ENCODE measurements at regions not wholly inside any gene's neighbourhood (a gene's known extent, or its start where the extent isn't known, plus 50 kb on each side); places are given as distances from the start of the nearest gene placed in this dataset.

DNA sequence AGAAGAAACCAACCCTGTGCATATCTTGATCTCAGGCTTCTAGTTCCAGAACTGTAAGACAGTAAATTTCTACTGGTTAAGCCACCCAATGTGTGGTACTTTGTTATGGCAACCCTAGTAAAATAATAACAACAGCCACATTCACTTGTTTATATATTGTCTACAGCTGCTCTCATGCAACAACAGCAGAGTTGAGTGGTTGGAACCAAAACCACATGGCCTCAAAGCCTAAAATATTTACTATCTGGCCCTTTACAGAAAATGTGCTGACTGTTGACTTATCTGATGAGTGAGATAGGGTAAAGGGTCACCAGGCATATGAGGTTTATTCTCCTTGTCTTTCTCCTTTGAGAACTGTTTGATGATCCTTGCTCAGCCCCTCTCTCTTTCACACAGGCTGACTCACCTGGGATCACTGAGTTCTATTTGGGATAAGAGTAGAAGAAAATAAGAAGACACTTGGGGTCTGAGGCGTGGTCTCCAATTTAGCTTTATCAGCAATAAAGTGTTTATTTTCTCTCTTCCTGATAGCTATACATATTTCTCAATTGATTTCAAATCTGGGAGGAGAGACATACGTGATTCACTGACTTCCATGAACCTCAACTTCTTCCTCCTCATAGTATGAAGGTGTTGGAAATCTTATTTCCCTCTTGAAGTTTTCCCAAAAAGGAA is 227.5 kb upstream of the STARD13 start:
- peaks cover 6% of the 10 kb centered on the region for H3K27me3 Mint-ChIP-seq
- no peaks in the 10 kb centered on the region for H3K9me3 Mint-ChIP-seq
- H3K36me3 Mint-ChIP-seq = no peaks in the 10 kb centered on the region
- ATAC-seq (ENCODE audit: low read depth) (no peak), DNase-seq (no peak)
- no peak overlapping the region for H3K27ac Mint-ChIP-seq
- POLR2A ChIA-PET = no interaction called here
- H3K4me1 Mint-ChIP-seq = no peaks in the 10 kb centered on the region
- no peak overlapping the region for H3K4me3 Mint-ChIP-seq

DNA sequence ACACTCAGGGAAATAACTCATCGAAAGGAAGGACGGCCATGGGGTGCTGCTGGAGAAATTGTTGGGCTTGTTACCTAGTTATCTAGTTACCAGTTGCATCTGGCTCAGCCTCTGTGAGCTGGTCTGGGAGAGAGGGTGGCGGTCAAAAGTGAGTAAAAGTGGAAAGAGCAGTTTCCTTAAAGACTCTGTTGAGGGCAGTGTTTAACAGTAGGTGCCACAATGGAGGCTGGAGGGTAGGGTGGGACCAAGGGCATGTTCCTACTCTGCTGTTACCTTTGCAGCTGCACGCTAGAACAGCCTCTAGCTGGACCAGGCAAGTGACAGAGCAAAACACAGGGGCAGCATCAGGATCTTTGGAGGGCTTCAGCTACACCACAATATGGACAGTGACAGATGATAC is 228.8 kb upstream of the STARD13 start:
- H3K4me1 Mint-ChIP-seq = no peaks in the 10 kb centered on the region
- POLR2A ChIA-PET = no interaction called here
- H3K9me3 Mint-ChIP-seq = no peaks in the 10 kb centered on the region
- H3K4me3 Mint-ChIP-seq = no peak overlapping the region
- no peak for DNase-seq
- no peak overlapping the region for H3K27ac Mint-ChIP-seq
- H3K27me3 Mint-ChIP-seq = peaks cover 6% of the 10 kb centered on the region
- ATAC-seq (ENCODE audit: low read depth) = no peak
- H3K36me3 Mint-ChIP-seq = no peaks in the 10 kb centered on the region

DNA sequence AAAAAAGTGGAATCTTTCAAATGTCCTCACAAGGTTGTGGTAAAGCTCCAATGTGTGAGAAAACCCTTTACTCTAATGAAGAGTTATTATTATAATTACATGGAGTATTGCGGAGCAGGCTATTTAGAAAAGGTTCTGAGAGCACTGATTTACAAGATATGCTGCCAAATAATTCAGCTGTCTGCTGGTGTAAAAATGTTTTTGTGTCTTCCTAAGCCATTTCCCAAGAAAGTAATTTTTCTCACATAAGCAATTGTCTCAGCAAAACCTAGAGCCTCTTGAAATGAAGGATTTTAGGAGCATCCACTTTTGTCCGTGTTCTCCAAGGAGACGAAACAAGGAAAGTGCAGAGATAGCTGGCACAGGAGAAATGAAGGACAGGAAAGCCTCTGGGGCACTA is 229.6 kb upstream of the STARD13 start:
- H3K27ac Mint-ChIP-seq = no peak overlapping the region

DNA sequence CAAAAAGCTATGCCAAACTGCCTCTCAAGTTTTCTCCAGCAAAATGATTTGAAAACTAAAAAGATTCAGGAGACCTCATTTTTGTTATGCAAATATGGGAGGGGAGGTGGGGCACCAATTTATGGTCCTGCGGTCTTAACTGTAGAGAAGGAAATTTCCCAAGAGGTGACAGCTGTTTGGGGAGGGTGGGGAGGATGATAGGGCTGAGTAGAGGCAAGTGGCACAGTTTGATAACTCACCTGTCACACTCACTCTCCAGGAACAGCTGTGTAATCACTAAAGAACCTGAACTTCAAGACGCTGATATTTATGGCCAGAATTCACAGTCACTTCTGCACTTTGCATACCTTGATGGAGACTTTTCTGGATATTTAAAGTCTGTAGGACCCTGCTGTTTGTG is 232.9 kb upstream of the STARD13 start:
- no peak for ATAC-seq (ENCODE audit: low read depth)
- H3K4me1 Mint-ChIP-seq = no peaks in the 10 kb centered on the region
- no peak overlapping the region for H3K27ac Mint-ChIP-seq
- H3K36me3 Mint-ChIP-seq = no peaks in the 10 kb centered on the region
- H3K4me3 Mint-ChIP-seq = no peak overlapping the region
- POLR2A ChIA-PET = no interaction called here
- DNase-seq = no peak
- H3K27me3 Mint-ChIP-seq = peaks cover 2% of the 10 kb centered on the region
- no peaks in the 10 kb centered on the region for H3K9me3 Mint-ChIP-seq

More for the DNA sequence above, 229.6 kb upstream of the STARD13 start:
- Mint-ChIP-seq H3K9me3 (no peaks in the 10 kb centered on the region), H3K4me3 (no peak overlapping the region), H3K36me3 (no peaks in the 10 kb centered on the region), H3K4me1 (no peaks in the 10 kb centered on the region), H3K27me3 (peaks cover 6% of the 10 kb centered on the region)
- ATAC-seq (ENCODE audit: low read depth) (no peak), DNase-seq (no peak)
- POLR2A ChIA-PET = no interaction called here

DNA sequence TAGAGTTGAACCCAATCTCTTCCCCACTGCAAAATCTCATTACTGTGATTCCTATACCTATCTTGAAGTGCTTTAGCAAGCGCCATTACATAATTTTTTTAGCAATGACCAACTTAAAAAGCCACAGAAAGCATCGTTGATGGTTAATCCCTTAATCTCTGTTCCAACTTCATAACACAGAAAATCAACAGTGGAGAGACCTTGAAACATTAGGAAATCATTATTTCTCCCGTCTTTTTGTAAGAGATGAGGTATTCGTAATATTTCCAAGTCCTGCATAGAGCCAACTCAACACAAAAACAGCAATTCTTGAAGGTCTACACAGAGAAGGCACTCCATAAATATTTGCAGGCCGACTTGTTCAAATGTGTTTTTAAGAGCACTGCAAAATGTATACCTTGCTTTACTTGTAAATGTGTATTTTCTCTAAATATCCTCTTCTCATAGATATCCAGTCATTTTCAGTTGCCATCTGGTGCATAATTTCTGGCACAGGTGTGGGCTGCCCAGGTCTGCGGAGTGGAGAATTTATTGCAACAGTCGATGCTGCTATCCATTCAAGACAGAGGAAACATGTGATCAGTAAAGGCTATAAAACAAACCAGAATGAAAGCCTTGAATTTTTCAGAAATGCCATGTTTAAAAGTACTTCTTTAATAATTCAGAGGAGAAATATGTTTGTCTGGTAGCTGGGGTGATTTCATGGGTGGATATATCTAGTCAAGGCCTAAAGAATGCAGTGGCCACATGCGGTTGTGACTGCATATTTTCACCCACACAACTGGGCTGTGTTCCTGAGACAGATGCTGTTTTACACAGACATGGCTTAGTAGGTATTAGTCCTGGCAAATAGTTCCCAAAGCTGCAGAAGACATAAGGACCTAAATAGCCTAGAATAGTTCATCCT is 234.3 kb upstream of the STARD13 start:
- H3K27me3 Mint-ChIP-seq = no peaks in the 10 kb centered on the region
- H3K4me1 Mint-ChIP-seq = no peaks in the 10 kb centered on the region
- no peaks in the 10 kb centered on the region for H3K36me3 Mint-ChIP-seq
- H3K4me3 Mint-ChIP-seq = no peak overlapping the region
- no peak overlapping the region for H3K27ac Mint-ChIP-seq
- no peaks in the 10 kb centered on the region for H3K9me3 Mint-ChIP-seq
- POLR2A ChIA-PET = no interaction called here
- DNase-seq (no peak), ATAC-seq (ENCODE audit: low read depth) (no peak)

DNA sequence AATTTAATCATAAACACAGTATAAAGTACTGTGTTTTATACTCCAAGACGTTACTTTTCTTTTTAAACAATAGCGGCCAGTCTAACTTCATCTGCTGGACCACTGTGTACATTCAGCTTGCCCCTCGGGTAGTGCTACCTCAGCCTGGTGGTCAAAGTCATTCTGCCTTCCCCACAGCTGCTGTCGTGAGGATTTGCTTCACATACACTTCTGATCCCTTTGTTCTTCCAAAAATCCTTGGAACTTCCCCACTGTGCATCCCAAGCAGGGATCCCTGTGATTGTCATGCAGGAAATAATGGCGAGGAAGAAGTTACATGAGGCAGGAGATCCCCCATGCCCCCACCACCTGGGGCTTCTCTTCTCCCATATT is 234.9 kb upstream of the STARD13 start:
- Mint-ChIP-seq H3K27ac (no peak overlapping the region), H3K36me3 (no peaks in the 10 kb centered on the region), H3K27me3 (no peaks in the 10 kb centered on the region), H3K4me1 (no peaks in the 10 kb centered on the region), H3K4me3 (no peak overlapping the region), H3K9me3 (no peaks in the 10 kb centered on the region)
- DNase-seq = no peak
- POLR2A ChIA-PET = no interaction called here
- ATAC-seq (ENCODE audit: low read depth) = no peak

DNA sequence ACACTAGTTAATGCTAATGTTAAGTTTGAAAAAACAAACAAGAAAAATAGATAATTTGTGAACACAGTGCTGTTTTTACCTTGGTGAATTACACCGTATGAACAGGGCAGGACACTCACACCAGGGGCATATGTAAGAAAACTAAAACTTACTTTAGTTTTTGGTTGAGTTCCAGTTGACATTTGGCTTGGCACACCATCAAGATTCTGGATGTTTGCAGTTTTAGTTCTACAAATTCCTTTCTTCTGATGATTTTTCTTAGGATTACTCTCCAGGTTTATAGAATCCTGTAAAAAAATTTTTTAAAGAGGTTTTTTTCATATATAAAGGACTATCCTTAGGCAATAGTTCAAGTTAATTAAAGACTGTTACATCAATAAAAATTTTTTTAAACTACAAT is 238.5 kb upstream of the STARD13 start:
- DNase-seq (no peak), ATAC-seq (ENCODE audit: low read depth) (no peak)
- Mint-ChIP-seq H3K9me3 (peaks cover 2% of the 10 kb centered on the region), H3K4me1 (peaks cover 5% of the 10 kb centered on the region), H3K27ac (no peak overlapping the region), H3K36me3 (no peaks in the 10 kb centered on the region), H3K4me3 (no peak overlapping the region), H3K27me3 (no peaks in the 10 kb centered on the region)
- POLR2A ChIA-PET = no interaction called here

DNA sequence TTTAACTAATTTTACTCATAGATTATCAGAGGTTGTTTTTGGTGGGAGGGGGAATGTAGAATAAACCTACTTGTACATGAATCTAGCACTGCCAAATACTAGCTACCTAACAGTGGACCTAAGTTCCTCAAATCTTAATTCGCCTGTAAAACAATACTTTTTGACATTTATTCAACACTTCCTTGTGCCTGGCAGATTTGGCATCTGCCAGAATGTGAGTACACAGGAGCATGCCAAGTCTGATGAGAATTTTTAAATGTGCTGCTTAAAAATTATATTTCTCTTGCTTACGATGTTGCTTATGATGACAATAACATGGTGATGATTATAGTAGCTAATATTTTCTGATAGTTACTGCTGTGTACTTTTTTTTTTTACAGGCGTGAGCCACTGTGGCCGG is 240.2 kb upstream of the STARD13 start:
- DNase-seq (no peak), ATAC-seq (ENCODE audit: low read depth) (no peak)
- peaks cover 5% of the 10 kb centered on the region for H3K4me1 Mint-ChIP-seq
- H3K4me3 Mint-ChIP-seq = no peak overlapping the region
- H3K27ac Mint-ChIP-seq = no peak overlapping the region
- POLR2A ChIA-PET = no interaction called here
- peaks cover 3% of the 10 kb centered on the region for H3K9me3 Mint-ChIP-seq
- H3K27me3 Mint-ChIP-seq = no peaks in the 10 kb centered on the region
- H3K36me3 Mint-ChIP-seq = no peaks in the 10 kb centered on the region

DNA sequence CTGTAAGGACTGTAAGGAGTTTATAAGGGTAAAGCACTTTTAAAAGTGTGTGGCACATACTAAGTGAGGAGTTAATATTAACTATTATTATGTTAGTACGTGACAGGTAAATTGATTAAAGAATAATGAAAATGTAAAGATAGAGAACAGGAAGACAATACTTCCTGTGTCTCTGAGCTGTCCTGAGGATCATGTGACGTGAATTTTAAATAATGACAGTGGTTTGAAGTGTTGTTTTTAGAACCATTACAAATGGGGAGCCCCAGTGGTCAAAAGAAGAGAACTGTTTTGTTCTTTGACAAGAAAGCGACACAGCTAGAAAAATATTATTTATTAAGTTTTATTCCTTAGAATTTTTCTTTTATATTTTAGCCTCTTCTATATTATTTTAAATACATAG is 241.2 kb upstream of the STARD13 start:
- Mint-ChIP-seq H3K27me3 (no peaks in the 10 kb centered on the region), H3K4me1 (peaks cover 5% of the 10 kb centered on the region), H3K27ac (no peak overlapping the region), H3K36me3 (peaks cover 2% of the 10 kb centered on the region), H3K4me3 (no peak overlapping the region), H3K9me3 (peaks cover 6% of the 10 kb centered on the region)
- POLR2A ChIA-PET = no interaction called here
- ATAC-seq (ENCODE audit: low read depth) (no peak), DNase-seq (no peak)

DNA sequence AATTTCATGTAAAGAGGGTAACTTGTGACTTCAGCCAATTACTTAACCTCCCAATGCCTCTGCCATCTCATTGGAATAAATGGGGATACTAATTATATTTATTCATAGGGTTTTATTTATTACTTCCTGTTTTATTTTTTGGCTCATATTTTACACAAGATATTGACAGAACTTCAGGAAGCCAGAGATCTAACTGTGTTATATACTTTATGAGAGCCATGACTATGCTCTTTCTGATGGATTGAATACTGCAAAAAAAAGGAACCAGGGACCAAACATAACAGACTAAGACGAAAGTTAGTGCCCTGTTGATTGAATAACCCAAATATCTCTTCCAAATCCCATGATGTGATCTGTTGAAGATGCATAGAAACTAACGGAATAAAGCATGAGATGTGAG is 243.3 kb upstream of the STARD13 start:
- Mint-ChIP-seq H3K27me3 (no peaks in the 10 kb centered on the region), H3K4me1 (peaks cover 5% of the 10 kb centered on the region), H3K27ac (no peak overlapping the region), H3K4me3 (no peak overlapping the region), H3K9me3 (peaks cover 6% of the 10 kb centered on the region), H3K36me3 (peaks cover 5% of the 10 kb centered on the region)
- POLR2A ChIA-PET = no interaction called here
- ATAC-seq (ENCODE audit: low read depth) (no peak), DNase-seq (no peak)

DNA sequence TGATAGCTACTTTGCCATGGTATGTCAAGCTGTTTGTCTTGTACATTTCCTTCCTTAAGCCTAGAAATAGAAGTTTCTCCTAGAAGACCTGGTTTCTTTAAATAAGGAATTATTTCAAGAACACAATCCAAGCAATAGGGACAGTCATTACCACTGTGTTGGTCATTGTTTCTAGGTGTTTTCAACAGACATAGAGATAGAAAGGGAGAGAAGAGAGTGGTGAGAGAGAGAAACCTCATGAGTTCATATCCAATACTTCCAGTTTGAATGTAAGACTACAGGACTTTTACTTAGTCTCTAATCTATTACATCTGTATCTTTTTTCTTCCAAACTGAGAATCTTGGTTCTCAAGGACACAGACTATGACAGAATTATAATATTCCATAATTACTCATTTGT is 245.9 kb upstream of the STARD13 start:
- Mint-ChIP-seq H3K27me3 (no peaks in the 10 kb centered on the region), H3K4me1 (peaks cover 5% of the 10 kb centered on the region), H3K27ac (no peak overlapping the region), H3K9me3 (peaks cover 6% of the 10 kb centered on the region), H3K4me3 (no peak overlapping the region), H3K36me3 (peaks cover 7% of the 10 kb centered on the region)
- POLR2A ChIA-PET = no interaction called here
- ATAC-seq (ENCODE audit: low read depth) (no peak), DNase-seq (no peak)

DNA sequence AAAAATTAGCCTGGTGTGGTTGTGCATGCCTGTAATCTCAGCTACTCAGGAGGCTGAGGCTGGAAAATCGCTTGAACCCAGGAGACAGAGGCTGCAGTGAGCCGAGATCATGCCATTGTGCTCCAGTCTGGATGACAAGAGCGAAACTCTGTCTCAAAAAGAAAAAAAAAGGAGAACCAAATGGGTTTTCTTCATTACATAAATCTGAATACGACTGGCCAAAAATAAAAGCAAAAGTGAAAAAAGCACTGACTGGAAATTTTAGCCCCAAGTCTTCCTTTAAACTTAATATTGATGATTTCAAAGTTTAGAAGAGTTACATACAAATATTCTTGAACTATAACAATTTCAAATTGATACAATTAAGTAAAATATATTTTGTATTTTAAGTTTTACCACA is 249.5 kb upstream of the STARD13 start:
- Mint-ChIP-seq H3K4me3 (peak overlapping the region; percentile 30), H3K27ac (no peak overlapping the region), H3K4me1 (peaks cover 2% of the 10 kb centered on the region), H3K36me3 (peaks cover 7% of the 10 kb centered on the region), H3K9me3 (peaks cover 4% of the 10 kb centered on the region), H3K27me3 (no peaks in the 10 kb centered on the region)
- POLR2A ChIA-PET = no interaction called here
- DNase-seq = no peak
- ATAC-seq (ENCODE audit: low read depth) = no peak

DNA sequence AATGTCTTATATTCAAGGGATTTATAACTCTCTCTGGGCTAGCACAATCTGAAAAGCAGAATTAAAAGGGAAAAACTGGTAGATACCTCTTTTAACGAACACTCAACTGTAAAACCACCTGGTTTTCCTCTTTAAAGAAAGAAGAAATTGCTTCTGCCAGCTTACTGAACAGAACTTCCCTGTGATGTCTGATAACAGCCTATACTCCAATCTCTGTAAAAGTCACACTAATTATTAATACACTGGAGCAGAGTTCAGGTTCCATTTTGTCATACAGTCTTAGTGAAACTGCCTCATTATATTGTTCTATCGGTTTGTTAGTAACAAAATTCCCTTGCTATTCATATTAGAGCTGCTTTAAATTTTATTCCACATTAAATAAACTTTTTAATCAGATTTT is 251.0 kb upstream of the STARD13 start:
- POLR2A ChIA-PET = no interaction called here
- Mint-ChIP-seq H3K36me3 (peaks cover 12% of the 10 kb centered on the region), H3K9me3 (peaks cover 4% of the 10 kb centered on the region), H3K27ac (no peak overlapping the region), H3K4me3 (no peak overlapping the region), H3K4me1 (peaks cover 14% of the 10 kb centered on the region), H3K27me3 (no peaks in the 10 kb centered on the region)
- ATAC-seq (ENCODE audit: low read depth) = no peak
- DNase-seq = no peak

DNA sequence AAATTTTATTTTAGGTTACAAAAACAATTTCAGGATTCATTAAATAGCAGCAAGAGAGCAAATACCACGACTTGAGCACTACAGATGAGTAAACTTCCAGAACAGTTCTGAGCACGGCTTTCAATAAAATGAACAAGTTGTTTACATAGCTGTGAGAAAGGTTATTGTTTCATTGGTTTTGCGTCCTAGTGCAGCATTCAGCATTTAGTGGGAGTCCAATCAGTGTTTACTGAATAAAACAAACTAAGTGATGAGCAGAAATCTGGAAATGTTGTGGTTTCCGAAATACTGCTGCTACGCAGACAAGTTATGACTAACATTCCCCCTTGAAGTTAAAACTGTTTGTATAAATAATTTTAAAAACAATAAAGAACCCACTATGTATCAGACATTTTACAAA is 251.5 kb upstream of the STARD13 start:
- Mint-ChIP-seq H3K36me3 (peaks cover 10% of the 10 kb centered on the region), H3K4me1 (peaks cover 15% of the 10 kb centered on the region), H3K27me3 (no peaks in the 10 kb centered on the region), H3K4me3 (no peak overlapping the region), H3K9me3 (peaks cover 4% of the 10 kb centered on the region), H3K27ac (no peak overlapping the region)
- ATAC-seq (ENCODE audit: low read depth) (no peak), DNase-seq (no peak)
- POLR2A ChIA-PET = no interaction called here
